Suprapubic skin (tissue), 4 donors: ENCODE measurements at regions not wholly inside any gene's neighbourhood (a gene's known extent, or its start where the extent isn't known, plus 50 kb on each side); places are given as distances from the start of the nearest gene placed in this dataset.

ENCODE experiments used
- EP300 ChIP-seq: sonication (generic); formaldehyde crosslinking; IDR thresholded peaks from one replicate; pipeline ENCODE4 v1.6.1; 2017; ENCODE audit warnings: antibody characterized with exemption
- POLR2A ChIP-seq, 2 donors: fragments of 450-650 bp; IDR thresholded peaks; one replicate each; pipeline ENCODE4 v1.6.1; 2017; ENCODE audit warnings: antibody characterized with exemption in 2 of 2, mild to moderate bottlenecking in 2 of 2, moderate library complexity in 2 of 2
- POLR2AphosphoS5 ChIP-seq, 3 donors: sonication (generic); formaldehyde crosslinking; IDR thresholded peaks; one replicate each; pipeline ENCODE4 v1.6.1; 2017; ENCODE audit warnings: antibody characterized with exemption in 3 of 3
- TF ChIP-seq, protein P1 (sequence below), 2 donors: fragments of 200-600 bp in 1 of 2; fragments of 450-650 bp in 1 of 2; sonication (generic) in 1 of 2; IDR thresholded peaks; one replicate each; pipeline ENCODE4 v1.5.1; 2016 to 2019; ENCODE audit warnings: antibody characterized with exemption in 2 of 2, mild to moderate bottlenecking in 1 of 2, moderate library complexity in 1 of 2

DNA sequence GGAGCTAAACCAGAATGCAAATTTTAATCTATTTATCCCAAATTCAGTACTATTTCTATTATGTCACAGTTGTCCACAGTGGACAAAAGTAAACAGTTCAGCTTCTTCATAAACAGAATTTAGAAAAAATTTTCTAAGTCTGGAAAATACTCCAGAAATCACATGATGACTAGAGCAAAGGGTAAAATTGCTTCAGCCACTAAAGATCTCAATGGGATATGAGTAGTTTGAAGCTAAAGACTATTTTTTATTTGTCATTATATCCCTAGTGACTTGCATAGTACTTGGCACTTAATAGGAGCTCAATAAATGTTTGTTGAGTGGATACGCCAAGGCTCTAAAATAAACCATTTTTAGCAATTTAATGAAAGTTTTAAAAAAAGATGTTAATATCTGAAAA, 354.3 kb upstream of the AGTR1 start:
- TF ChIP-seq EP300 (no peak), POLR2A (IDR thresholded peaks at IDR 0.05) (no peak), POLR2AphosphoS5 (IDR thresholded peaks at IDR 0.05) (no peak)
- TF ChIP-seq, protein P1, sequence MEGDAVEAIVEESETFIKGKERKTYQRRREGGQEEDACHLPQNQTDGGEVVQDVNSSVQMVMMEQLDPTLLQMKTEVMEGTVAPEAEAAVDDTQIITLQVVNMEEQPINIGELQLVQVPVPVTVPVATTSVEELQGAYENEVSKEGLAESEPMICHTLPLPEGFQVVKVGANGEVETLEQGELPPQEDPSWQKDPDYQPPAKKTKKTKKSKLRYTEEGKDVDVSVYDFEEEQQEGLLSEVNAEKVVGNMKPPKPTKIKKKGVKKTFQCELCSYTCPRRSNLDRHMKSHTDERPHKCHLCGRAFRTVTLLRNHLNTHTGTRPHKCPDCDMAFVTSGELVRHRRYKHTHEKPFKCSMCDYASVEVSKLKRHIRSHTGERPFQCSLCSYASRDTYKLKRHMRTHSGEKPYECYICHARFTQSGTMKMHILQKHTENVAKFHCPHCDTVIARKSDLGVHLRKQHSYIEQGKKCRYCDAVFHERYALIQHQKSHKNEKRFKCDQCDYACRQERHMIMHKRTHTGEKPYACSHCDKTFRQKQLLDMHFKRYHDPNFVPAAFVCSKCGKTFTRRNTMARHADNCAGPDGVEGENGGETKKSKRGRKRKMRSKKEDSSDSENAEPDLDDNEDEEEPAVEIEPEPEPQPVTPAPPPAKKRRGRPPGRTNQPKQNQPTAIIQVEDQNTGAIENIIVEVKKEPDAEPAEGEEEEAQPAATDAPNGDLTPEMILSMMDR (IDR thresholded peaks at IDR 0.05) = no peak
